GM12873 (cell line): ENCODE measurements at regions not wholly inside any gene's neighbourhood (a gene's known extent, or its start where the extent isn't known, plus 50 kb on each side); places are given as distances from the start of the nearest gene placed in this dataset.

ENCODE experiments used
- TF ChIP-seq, protein P1 (sequence below): IDR thresholded peaks from 2 replicates; pipeline ENCODE4 v1.5.1; 2012; ENCODE audit warnings: low read depth, mild to moderate bottlenecking, moderate library complexity, low read length, control low read depth; ENCODE audit not compliant: insufficient read depth; ENCODE audit errors: missing control alignments

DNA sequence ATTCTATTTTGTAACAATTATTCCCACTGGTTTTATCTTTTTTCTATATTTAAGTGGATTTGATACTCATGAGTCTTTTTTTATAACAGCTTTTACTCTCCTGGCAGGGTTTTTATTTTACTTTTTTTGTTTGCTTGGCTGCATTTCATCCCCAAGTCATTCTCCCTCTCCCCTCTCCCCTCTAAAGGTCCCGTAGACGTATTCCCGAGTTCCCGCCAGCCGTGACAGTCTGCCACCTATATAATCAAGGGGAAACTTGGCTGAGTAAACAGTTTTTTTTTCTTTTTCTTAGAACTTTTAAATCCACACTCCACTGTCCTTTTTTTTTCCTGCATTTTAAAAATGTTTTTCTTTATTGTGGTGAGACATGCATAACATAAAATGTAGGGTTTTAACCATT, 433.1 kb upstream of the HS6ST1 start:
- TF ChIP-seq, protein P1, sequence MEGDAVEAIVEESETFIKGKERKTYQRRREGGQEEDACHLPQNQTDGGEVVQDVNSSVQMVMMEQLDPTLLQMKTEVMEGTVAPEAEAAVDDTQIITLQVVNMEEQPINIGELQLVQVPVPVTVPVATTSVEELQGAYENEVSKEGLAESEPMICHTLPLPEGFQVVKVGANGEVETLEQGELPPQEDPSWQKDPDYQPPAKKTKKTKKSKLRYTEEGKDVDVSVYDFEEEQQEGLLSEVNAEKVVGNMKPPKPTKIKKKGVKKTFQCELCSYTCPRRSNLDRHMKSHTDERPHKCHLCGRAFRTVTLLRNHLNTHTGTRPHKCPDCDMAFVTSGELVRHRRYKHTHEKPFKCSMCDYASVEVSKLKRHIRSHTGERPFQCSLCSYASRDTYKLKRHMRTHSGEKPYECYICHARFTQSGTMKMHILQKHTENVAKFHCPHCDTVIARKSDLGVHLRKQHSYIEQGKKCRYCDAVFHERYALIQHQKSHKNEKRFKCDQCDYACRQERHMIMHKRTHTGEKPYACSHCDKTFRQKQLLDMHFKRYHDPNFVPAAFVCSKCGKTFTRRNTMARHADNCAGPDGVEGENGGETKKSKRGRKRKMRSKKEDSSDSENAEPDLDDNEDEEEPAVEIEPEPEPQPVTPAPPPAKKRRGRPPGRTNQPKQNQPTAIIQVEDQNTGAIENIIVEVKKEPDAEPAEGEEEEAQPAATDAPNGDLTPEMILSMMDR, result no peak

DNA sequence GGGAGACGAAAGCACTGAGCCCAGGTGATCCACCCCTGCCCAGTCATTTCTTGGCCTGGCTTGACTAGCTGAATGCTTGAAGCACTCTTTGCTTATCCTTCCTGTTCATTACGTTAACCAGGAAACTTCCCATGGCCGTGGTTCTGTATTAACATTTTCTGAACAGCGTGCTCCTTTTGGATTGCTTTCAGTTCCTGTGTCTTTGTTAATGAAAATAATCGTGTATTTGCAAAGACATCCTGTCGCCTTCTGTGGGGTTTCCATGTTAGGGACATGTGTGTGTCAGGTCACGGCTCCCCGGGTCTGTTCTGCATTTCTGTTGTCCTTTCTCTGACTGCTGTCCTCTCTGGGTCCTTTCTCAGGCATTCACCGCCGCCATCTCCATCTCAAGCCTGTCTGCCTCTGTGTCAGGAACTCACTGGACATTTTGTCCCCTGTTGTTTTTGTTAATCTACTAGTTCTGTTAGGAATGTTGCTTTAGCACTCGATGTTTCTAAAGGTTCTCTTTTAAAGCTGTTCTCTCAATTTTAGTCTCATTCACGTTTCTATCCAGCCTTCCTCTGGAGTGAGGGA, 434.1 kb upstream of the HS6ST1 start:
- TF ChIP-seq, protein P1, result no peak

DNA sequence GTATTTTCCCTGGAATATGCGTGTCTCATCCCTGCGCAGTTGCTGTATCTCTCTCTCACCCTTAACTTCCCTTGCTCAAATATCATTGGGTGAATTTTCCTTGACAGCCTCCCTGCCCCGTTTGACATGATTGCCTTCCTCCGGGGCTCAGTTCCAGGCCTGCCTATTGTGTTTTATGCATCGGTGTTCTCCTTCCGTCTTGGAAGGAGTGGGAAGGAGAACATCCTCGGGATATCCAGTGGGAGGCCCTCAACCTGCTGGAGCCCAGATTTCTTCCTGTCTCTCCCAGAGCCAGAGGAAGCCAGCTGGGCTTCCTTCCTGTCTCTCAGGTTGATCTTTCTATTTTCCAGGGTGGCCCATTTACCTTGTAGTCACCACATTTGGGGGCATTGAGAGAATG, 434.7 kb upstream of the HS6ST1 start:
- TF ChIP-seq, protein P1, result no peak

DNA sequence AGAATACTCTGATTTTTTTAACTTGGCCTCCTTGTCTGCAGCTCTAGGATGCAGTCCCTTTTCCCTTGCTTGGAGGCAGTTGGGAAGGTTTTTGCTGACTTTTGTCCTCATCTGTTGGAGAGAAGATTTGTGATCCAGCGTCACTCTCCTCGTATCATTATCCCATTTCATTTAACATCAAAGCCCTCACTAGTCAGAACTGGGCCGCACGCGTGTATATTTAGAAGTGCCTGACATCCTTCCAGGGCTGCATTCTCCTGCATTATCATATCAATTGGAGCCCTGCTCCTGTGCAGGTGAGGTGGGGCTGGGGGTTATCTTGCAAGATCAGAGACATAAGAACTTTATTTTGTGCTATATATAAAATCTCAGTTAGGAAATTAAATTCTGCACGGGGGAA, 435.1 kb upstream of the HS6ST1 start:
- TF ChIP-seq, protein P1, result no peak

DNA sequence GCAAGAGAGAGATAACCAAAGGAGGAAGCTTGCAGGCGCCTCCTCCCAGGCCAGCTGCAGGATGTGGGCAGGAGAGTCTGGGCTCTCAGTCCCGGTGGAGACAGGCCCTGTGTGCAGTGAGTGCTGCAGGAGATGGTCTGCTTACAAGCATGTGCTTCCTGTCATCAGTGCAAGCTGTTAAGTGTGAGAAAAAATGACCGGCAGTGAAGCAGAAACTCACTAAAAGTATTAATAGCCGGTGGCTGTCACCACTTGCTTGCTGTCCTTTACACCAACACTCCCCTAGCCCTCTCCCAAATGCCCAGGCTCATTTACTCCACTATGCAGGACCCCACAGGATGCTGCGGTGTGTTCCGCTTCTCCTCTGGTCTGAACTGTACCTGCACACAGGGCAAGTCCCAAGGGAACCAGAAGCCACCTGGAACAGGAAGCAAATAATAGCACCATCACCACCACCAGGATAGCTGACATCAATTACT, 435.6 kb upstream of the HS6ST1 start:
- TF ChIP-seq, protein P1, result no peak

DNA sequence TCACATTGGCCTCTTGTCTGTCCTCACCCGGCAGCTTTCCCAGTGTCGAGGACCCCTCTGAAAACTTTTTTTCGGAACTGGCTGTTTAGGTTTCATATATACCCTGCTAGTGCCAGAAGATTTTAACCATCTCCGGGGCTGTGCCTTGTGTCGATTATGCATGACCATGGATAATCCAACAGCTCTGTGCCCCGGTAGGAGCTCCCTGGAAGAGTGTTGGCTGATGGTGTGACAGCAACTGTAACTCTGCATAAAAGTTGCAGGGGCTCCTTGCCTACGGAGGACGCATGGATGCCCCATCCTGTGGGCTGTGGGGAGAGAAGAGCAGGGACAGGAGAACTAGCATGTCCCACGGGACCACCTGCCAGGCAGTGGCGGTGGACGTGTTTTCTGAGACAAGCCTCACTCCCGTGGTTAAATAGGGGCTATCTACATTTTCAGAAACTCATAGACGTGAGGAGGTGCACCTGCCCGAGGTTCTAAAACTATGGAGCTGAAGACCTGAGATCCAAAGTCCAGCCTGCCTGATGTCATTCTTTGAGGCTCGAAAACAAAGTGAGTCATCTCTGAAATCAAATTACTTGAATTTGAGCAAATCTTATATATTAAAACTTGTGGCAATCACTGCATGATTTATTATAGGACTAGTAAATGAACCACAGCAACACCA, 437.2 kb upstream of the HS6ST1 start:
- TF ChIP-seq, protein P1, result no peak

DNA sequence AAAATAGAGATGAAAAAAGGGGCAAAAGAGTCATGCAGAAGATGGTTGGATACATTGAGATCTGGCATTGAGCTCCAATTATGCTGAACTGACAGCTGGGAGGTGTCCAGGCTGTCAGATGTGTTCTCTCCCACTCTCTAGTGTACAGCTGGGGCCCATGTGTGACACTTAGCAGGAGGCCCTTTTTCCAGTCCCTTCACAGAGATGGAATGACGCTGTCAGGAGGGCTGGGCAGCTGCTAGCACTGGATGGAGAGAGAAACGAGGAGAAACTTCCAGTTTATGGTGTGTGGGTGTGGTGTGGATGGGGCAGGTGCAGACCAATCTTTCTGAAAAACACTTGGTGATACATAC, 437.7 kb upstream of the HS6ST1 start:
- TF ChIP-seq, protein P1, result no peak
